Liver (tissue), 8 donors: ENCODE measurements at regions not wholly inside any gene's neighbourhood (a gene's known extent, or its start where the extent isn't known, plus 50 kb on each side); places are given as distances from the start of the nearest gene placed in this dataset.

Experiments used
- DNase-seq: peaks from one replicate; pipeline ENCODE4 v3.0.0-alpha.2; 2017; ENCODE audit warnings: low spot score
- H3K27ac ChIP-seq, 2 donors: one replicate each; pipeline ENCODE4 v1.7.0; 2013; ENCODE audit warnings: inconsistent platforms in 2 of 2, low read length in 2 of 2, control low read depth in 1 of 2, low read depth in 1 of 2, mild to moderate bottlenecking in 1 of 2
- H3K27me3 ChIP-seq, 4 donors: one replicate each; pipeline versions ENCODE4 v1.6.1 to v1.7.0; 2013; ENCODE audit warnings: low read length in 3 of 4, inconsistent platforms in 1 of 4, mild to moderate bottlenecking in 1 of 4, moderate library complexity in 1 of 4; ENCODE audit not compliant: control insufficient read depth in 4 of 4, insufficient read depth in 4 of 4
- H3K36me3 ChIP-seq, 4 donors: one replicate each; pipeline versions ENCODE4 v1.6.1 to v1.7.0; 2013; ENCODE audit warnings: low read length in 3 of 4, mild to moderate bottlenecking in 3 of 4, low read depth in 1 of 4, moderate library complexity in 1 of 4; ENCODE audit not compliant: control insufficient read depth in 4 of 4, insufficient read depth in 3 of 4
- H3K4me1 ChIP-seq, 4 donors: one replicate each; pipeline versions ENCODE4 v1.6.1 to v1.7.0; 2013; ENCODE audit warnings: low read length in 3 of 4, mild to moderate bottlenecking in 3 of 4, moderate library complexity in 1 of 4; ENCODE audit not compliant: control insufficient read depth in 4 of 4, insufficient read depth in 4 of 4
- H3K4me3 ChIP-seq, 3 donors: one replicate each; pipeline versions ENCODE4 v1.6.1 to v1.7.0; 2013; ENCODE audit warnings: low read length in 3 of 3, control low read depth in 1 of 3, low read depth in 1 of 3, mild to moderate bottlenecking in 1 of 3
- H3K9ac ChIP-seq, 2 donors: one replicate each; pipeline ENCODE4 v1.7.0; 2013; ENCODE audit warnings: low read length in 2 of 2, mild to moderate bottlenecking in 2 of 2, moderate library complexity in 2 of 2, control low read depth in 1 of 2, low read depth in 1 of 2
- H3K9me3 ChIP-seq, 4 donors: one replicate each; pipeline versions ENCODE4 v1.6.1 to v1.7.0; 2013; ENCODE audit warnings: low read length in 3 of 4; ENCODE audit not compliant: control insufficient read depth in 4 of 4
- EGR1 ChIP-seq, 2 donors: IDR thresholded peaks; 2 replicates each; pipeline ENCODE4 v1.6.1; 2016 to 2018; ENCODE audit warnings: antibody characterized with exemption in 2 of 2, low read depth in 2 of 2
- FOXA1 ChIP-seq: IDR thresholded peaks from 2 replicates; pipeline ENCODE4 v1.6.1; 2016; ENCODE audit warnings: antibody characterized with exemption
- FOXA2 ChIP-seq: IDR thresholded peaks from 2 replicates; pipeline ENCODE4 v1.6.1; 2016; ENCODE audit warnings: antibody characterized with exemption
- HNF4A ChIP-seq, 2 donors: conservative IDR thresholded peaks; 2 replicates each; pipeline ENCODE4 v1.6.1; 2016; ENCODE audit warnings: antibody characterized with exemption in 2 of 2, mild to moderate bottlenecking in 2 of 2
- HNF4G ChIP-seq: IDR thresholded peaks from 2 replicates; pipeline ENCODE4 v1.6.1; 2016; ENCODE audit warnings: antibody characterized with exemption
- JUND ChIP-seq, 2 donors: IDR thresholded peaks; 2 replicates each; pipeline ENCODE4 v1.6.1; 2016; ENCODE audit warnings: antibody characterized with exemption in 2 of 2
- RAD21 ChIP-seq, 2 donors: IDR thresholded peaks; 2 replicates each; pipeline ENCODE4 v1.6.1; 2016; ENCODE audit warnings: antibody characterized with exemption in 2 of 2, mild to moderate bottlenecking in 2 of 2
- RXRA ChIP-seq, 2 donors: IDR thresholded peaks; 2 replicates each; pipeline ENCODE4 v1.6.1; 2017 to 2018; ENCODE audit warnings: antibody characterized with exemption in 2 of 2, mild to moderate bottlenecking in 1 of 2
- SP1 ChIP-seq: IDR thresholded peaks from 2 replicates; pipeline ENCODE4 v1.6.1; 2018; ENCODE audit warnings: antibody characterized with exemption, mild to moderate bottlenecking
- TAF1 ChIP-seq: conservative IDR thresholded peaks from 2 replicates; pipeline ENCODE4 v1.6.1; 2016; ENCODE audit warnings: antibody characterized with exemption, mild to moderate bottlenecking
- YY1 ChIP-seq: IDR thresholded peaks from 2 replicates; pipeline ENCODE4 v1.6.1; 2016; ENCODE audit warnings: antibody characterized with exemption, mild to moderate bottlenecking
- WGBS: extraction: QIAGEN DNeasy Blood & Tissue Kit; methylation state at CpG from one replicate; pipeline ENCODE4 v1.1.7; 2013; 5-methylcytosine and 5-hydroxymethylcytosine counted together
- TF ChIP-seq, protein P1 (sequence below): IDR thresholded peaks from 2 replicates; pipeline ENCODE4 v1.6.1; 2016; ENCODE audit warnings: antibody characterized with exemption
- TF ChIP-seq, protein P2 (sequence below): IDR thresholded peaks from 2 replicates; pipeline ENCODE4 v1.6.1; 2016; ENCODE audit warnings: antibody characterized with exemption
- TF ChIP-seq, protein P3 (sequence below): IDR thresholded peaks from 2 replicates; pipeline ENCODE4 v1.6.1; 2016; ENCODE audit warnings: antibody characterized with exemption
- TF ChIP-seq, protein P4 (sequence below): IDR thresholded peaks from 2 replicates; pipeline ENCODE4 v1.6.1; 2016; ENCODE audit warnings: antibody characterized with exemption, mild to moderate bottlenecking
- TF ChIP-seq, protein P5 (sequence below): fragments of 150-350 bp; IDR thresholded peaks from 2 replicates; pipeline ENCODE4 v1.5.1; 2017; ENCODE audit warnings: improper control_type of control experiment, low read depth, low read length; ENCODE audit not compliant: missing input control
- donor health status: healthy.
- donor health status: healthy.
- donor health status: healthy.
- donor health status: healthy.
- donor health status: healthy.

- no peak overlapping the region for H3K4me3 ChIP-seq
- 62% methylated on average over 12 of the region's 12 CpGs for WGBS
- no peaks in the 10 kb centered on the region for H3K36me3 ChIP-seq
- H3K9me3 ChIP-seq, result no peaks in the 10 kb centered on the region
- peaks cover 0 to 20% (median 12%) of the 10 kb centered on the region in 4 donors for H3K27me3 ChIP-seq
- H3K9ac ChIP-seq, result no peak overlapping the region
- no peak for DNase-seq
- H3K4me1 ChIP-seq, result no peaks in the 10 kb centered on the region
- H3K27ac ChIP-seq, result no peak overlapping the region
- no peak for TF ChIP-seq HNF4A (conservative IDR thresholded peaks at IDR 0.05)
- TF ChIP-seq YY1, result no peak
- no peak for TF ChIP-seq RXRA (IDR thresholded peaks at IDR 0.05)
- no peak for TF ChIP-seq FOXA1
- TF ChIP-seq, protein P1, sequence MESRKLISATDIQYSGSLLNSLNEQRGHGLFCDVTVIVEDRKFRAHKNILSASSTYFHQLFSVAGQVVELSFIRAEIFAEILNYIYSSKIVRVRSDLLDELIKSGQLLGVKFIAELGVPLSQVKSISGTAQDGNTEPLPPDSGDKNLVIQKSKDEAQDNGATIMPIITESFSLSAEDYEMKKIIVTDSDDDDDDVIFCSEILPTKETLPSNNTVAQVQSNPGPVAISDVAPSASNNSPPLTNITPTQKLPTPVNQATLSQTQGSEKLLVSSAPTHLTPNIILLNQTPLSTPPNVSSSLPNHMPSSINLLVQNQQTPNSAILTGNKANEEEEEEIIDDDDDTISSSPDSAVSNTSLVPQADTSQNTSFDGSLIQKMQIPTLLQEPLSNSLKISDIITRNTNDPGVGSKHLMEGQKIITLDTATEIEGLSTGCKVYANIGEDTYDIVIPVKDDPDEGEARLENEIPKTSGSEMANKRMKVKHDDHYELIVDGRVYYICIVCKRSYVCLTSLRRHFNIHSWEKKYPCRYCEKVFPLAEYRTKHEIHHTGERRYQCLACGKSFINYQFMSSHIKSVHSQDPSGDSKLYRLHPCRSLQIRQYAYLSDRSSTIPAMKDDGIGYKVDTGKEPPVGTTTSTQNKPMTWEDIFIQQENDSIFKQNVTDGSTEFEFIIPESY, result no peak
- TF ChIP-seq, protein P2, sequence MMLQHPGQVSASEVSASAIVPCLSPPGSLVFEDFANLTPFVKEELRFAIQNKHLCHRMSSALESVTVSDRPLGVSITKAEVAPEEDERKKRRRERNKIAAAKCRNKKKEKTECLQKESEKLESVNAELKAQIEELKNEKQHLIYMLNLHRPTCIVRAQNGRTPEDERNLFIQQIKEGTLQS, result no peak
Measured at GRCh38 chr10:100623521-100624230, 87.9 kb downstream of the HIF1AN start.

GRCh38 chr10:100624298-100624697 is 88.6 kb downstream of the HIF1AN start:
- 66% methylated on average over 8 of the region's 8 CpGs for WGBS
- Histone ChIP-seq H3K9ac (no peak overlapping the region), H3K36me3 (no peaks in the 10 kb centered on the region), H3K27me3 (peaks cover 0 to 20% (median 12%) of the 10 kb centered on the region in 4 donors), H3K4me3 (no peak overlapping the region), H3K27ac (no peak overlapping the region), H3K9me3 (no peaks in the 10 kb centered on the region), H3K4me1 (no peaks in the 10 kb centered on the region)
- DNase-seq, result no peak
- TF ChIP-seq FOXA1 (no peak), HNF4G (no peak)

GRCh38 chr10:100625816-100626215 is 90.1 kb downstream of the HIF1AN start:
- Histone ChIP-seq H3K9me3 (no peaks in the 10 kb centered on the region), H3K4me1 (no peaks in the 10 kb centered on the region), H3K27me3 (peaks cover 0 to 15% (median 9%) of the 10 kb centered on the region in 4 donors), H3K9ac (no peak overlapping the region), H3K27ac (no peak overlapping the region), H3K4me3 (no peak overlapping the region), H3K36me3 (no peaks in the 10 kb centered on the region)
- TF ChIP-seq SP1 (no peak), EGR1 (IDR thresholded peaks at IDR 0.05; ENCODE audit: low read depth in 2 of 2) (no peak), RXRA (IDR thresholded peaks at IDR 0.05) (no peak), TAF1 (no peak), JUND (IDR thresholded peaks at IDR 0.05) (no peak), FOXA2 (no peak), YY1 (no peak), HNF4G (no peak), RAD21 (IDR thresholded peaks at IDR 0.05) (no peak)
- TF ChIP-seq, protein P3, sequence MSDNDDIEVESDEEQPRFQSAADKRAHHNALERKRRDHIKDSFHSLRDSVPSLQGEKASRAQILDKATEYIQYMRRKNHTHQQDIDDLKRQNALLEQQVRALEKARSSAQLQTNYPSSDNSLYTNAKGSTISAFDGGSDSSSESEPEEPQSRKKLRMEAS, result no peak
- TF ChIP-seq, protein P2, result no peak
- TF ChIP-seq, protein P4, sequence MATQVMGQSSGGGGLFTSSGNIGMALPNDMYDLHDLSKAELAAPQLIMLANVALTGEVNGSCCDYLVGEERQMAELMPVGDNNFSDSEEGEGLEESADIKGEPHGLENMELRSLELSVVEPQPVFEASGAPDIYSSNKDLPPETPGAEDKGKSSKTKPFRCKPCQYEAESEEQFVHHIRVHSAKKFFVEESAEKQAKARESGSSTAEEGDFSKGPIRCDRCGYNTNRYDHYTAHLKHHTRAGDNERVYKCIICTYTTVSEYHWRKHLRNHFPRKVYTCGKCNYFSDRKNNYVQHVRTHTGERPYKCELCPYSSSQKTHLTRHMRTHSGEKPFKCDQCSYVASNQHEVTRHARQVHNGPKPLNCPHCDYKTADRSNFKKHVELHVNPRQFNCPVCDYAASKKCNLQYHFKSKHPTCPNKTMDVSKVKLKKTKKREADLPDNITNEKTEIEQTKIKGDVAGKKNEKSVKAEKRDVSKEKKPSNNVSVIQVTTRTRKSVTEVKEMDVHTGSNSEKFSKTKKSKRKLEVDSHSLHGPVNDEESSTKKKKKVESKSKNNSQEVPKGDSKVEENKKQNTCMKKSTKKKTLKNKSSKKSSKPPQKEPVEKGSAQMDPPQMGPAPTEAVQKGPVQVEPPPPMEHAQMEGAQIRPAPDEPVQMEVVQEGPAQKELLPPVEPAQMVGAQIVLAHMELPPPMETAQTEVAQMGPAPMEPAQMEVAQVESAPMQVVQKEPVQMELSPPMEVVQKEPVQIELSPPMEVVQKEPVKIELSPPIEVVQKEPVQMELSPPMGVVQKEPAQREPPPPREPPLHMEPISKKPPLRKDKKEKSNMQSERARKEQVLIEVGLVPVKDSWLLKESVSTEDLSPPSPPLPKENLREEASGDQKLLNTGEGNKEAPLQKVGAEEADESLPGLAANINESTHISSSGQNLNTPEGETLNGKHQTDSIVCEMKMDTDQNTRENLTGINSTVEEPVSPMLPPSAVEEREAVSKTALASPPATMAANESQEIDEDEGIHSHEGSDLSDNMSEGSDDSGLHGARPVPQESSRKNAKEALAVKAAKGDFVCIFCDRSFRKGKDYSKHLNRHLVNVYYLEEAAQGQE, result no peak
- TF ChIP-seq, protein P5, sequence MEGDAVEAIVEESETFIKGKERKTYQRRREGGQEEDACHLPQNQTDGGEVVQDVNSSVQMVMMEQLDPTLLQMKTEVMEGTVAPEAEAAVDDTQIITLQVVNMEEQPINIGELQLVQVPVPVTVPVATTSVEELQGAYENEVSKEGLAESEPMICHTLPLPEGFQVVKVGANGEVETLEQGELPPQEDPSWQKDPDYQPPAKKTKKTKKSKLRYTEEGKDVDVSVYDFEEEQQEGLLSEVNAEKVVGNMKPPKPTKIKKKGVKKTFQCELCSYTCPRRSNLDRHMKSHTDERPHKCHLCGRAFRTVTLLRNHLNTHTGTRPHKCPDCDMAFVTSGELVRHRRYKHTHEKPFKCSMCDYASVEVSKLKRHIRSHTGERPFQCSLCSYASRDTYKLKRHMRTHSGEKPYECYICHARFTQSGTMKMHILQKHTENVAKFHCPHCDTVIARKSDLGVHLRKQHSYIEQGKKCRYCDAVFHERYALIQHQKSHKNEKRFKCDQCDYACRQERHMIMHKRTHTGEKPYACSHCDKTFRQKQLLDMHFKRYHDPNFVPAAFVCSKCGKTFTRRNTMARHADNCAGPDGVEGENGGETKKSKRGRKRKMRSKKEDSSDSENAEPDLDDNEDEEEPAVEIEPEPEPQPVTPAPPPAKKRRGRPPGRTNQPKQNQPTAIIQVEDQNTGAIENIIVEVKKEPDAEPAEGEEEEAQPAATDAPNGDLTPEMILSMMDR, result no peak
- 22% methylated on average over 8 of the region's 8 CpGs for WGBS
- no peak for DNase-seq
